Right ventricle myocardium superior (tissue), 1 donor: ENCODE measurements at regions not wholly inside any gene's neighbourhood (a gene's known extent, or its start where the extent isn't known, plus 50 kb on each side); places are given as distances from the start of the nearest gene placed in this dataset.

Source experiments
- ATAC-seq: fragments of 200-7000 bp; cut with Tn5 transposase; one replicate; pipeline ENCODE4 v1.9.1; 2020; ENCODE audit warnings: mild to moderate bottlenecking; ENCODE audit not compliant: poor library complexity
- DNase-seq: peaks from one replicate; pipeline ENCODE4 v3.0.0-alpha.2; 2020
- intact Hi-C: fragments of 100-400 bp; cut with DNase I; formaldehyde crosslinking; loops from one replicate; pipeline ENCODE4 v1.11.2; 2022
- donor health status: DM: no; HTN: yes; CAD: no; lungs with severe emphysema.

DNA sequence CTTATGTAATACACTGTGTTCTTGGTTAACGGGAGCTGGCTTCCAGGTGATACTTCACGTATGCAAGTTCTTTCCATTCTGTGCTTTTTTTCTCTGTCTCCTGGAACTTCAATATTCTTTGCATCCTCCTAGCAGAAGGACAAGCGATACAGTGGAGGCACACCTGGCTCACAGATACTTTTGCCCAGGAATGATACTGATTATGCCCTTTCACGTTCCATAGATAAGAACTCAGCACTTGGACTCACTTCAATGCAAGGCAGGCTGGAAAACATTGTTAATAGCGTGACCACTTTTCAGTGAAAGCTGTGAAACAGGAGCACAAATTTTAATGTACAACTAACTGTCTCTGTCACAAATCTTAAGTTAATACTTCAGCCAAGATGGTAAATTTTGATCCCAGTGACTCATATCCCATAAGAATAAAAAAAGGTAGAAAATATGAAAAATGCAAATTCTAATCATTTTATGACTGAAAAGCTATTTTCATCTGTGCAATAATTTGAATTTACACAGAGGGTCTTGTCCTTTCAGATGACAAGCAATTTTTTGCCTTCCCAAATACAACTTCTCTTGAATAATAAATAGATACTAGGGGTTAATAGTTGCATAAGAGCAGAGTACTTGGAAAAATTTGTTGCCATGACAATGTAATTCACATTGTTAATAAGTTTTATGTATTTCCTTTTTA lies 919.0 kb downstream of the GALC start:
- intact Hi-C loops = no loop called here
- DNase-seq (no peak), ATAC-seq (no peak)

GRCh38 chr14:87067591-87067990 lies 925.4 kb downstream of the GALC start:
- DNase-seq (no peak), ATAC-seq (no peak)
- intact Hi-C loops = no loop called here

DNA sequence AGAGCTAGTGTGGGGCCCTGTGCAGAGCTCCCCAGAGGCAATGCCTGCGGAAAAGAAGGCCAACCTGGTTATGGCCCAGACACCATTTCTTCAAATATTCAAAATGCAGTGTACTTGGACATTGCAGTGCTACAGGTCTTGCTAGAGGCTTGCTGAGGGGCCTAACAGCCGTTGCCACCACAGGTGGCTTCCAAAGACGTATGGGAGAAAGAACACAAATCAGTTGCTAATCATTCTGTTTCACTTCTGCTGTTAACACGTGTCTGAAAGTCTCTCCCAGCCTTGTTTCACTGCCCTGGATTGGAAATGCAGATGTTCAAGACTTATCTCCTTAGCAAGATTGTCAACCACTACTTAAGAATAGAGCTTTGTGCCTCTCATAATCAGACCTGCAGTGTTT lies 925.9 kb downstream of the GALC start:
- no peak for DNase-seq
- ATAC-seq = no peak
- intact Hi-C loops = no loop called here

DNA sequence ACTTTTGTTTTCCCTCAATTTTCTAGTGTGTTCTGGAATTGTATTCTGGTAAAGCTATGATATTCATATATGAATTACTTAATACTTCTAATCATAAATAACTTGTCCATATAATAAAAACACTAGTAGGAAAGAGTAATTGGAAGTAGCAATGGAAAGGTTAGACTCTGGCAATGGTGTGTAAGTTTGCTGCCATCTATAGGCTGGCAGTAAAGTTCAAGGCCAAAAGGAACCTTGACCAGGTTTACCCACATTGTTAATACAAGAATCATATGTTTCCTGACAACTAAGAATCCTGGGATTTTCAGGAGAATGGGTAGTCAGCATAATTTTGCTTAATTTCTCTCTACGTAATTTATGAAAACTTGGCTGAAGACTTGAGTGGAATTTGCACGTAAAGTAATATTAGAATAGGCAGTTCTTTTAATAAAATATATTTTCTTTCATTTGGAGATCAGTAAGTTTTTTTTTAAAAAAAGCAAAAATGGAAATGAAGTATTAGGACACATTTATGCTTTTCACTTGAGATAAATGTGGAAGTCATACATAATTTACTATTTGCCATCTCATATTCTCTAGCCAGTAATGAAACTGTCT lies 926.7 kb downstream of the GALC start:
- ATAC-seq (no peak), DNase-seq (no peak)
- intact Hi-C loops = no loop called here

- intact Hi-C loops = no loop called here
- DNase-seq (no peak), ATAC-seq (no peak)
These were observed 927.6 kb downstream of the GALC start for GRCh38 chr14:87065366-87065765.

- intact Hi-C loops = no loop called here
- DNase-seq (no peak), ATAC-seq (no peak)
These were observed 929.8 kb downstream of the GALC start for GRCh38 chr14:87063181-87063580.

DNA sequence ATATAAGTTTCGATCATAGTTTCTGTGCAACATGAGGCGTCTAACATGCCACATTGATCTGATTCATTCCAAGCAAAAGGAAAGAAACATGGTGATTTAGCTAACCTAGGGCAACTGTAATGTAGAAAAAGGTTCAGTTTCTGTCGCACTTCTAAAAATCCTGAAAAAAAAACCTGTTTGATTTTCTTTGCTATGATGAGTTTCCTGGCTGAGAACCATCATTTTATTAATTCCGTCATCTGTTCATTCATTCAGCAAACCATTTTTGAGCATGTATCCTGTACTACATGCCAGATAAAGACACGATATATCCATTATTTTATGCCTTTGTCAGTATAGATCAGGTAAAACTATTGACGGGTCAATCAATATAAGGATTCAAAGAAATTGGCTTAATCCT lies 932.6 kb downstream of the GALC start:
- ATAC-seq (no peak), DNase-seq (no peak)
- intact Hi-C loops = no loop called here

DNA sequence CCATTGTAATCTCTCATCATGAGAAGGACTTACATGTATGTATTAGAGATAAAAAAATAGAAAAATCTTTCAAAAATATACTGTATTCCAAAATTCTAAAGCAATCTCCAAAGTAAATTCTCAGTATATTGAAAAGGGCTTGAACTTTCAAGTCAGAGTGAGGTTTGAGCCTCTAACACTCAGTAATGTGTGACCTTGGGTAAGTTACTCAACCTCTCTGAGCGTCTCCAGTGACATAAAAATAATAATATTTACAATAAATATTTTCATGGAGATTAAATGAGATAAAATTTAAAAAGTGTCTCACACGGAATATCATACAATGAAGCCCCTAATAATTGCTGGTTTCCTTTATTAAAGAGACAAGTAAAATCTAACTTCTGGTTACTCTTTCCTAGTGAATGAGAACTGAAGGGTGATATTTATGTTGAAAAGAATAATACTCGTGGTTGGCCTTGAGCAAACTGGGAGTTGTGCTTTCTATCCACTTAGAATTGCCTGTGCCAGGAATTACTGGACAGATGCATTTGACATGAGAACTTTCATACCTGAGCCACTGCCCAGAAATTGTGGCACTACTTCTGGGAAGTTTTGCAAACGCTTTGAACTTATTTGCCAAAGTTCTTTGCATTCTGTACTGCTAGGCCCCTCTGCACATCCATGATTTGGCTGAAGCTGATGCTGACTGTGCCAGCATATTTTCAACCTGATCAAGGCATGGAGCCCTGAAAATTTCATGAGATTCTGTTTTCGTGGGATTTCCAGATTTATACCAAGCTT lies 933.7 kb downstream of the GALC start:
- DNase-seq (no peak), ATAC-seq (no peak)
- intact Hi-C loops = no loop called here

DNA sequence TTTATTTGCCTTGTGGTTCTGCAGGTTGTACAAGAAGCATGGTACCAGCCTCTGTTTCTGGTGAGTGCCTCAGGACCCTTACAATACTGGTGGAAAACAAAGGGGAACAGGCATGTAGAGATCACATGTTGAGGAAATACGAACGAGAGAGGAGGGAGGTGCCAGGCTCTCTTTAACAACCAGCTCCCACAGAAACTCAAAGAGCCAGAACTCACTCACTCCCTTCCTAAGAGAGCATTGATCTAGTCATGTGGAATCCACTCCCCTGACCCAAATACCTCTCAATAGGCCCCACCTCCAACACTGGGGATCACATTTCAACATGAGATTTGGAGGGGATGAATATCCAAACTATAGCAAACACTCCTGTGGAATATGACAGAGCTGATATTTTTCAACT lies 938.0 kb downstream of the GALC start:
- ATAC-seq (no peak), DNase-seq (no peak)
- intact Hi-C loops = no loop called here

GRCh38 chr14:87052646-87053225 lies 940.2 kb downstream of the GALC start:
- no peak for DNase-seq
- ATAC-seq = no peak
- intact Hi-C loops = no loop called here

DNA sequence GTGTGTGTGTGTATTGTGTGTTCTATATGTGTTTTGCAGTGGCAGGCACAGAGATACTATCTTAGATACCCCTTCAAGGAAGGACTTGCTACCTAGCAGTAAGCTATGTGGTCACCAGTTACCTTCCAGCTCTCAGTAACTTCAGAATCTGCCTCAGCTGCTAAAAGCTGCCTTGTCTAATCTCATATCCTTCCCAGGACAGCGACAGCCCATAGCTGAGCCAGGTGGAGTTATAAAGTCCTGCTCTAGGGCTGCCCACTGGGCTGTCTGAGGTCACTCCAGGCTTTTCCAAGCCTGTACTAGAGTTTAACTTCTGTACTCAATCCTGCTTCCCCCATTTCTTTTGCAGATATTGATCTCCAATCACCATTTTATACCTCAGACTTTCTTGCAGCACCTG lies 942.6 kb downstream of the GALC start:
- ATAC-seq = no peak
- intact Hi-C loops = no loop called here
- DNase-seq = no peak

- ATAC-seq (no peak), DNase-seq (no peak)
- intact Hi-C loops = no loop called here
These were observed 943.0 kb downstream of the GALC start for GRCh38 chr14:87049950-87050349.

DNA sequence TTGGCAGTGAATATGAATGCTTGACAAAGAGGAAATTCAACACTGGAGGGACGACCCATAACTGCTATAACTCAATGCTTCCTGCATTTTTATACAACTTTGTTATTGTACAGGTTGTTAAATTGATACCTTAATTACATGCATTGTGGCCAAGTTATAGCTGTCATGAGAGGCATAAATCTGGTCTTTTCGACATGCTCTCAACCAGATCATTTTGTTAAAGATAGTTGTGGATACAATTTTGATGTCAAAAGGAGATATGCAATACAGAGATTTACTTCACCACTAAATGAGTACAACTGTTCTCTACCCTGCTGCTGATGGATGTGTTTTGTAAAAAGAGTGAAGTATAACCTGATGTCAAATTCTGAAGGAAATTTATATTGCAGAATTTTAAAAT lies 946.0 kb downstream of the GALC start:
- ATAC-seq (no peak), DNase-seq (no peak)
- intact Hi-C loops = no loop called here

DNA sequence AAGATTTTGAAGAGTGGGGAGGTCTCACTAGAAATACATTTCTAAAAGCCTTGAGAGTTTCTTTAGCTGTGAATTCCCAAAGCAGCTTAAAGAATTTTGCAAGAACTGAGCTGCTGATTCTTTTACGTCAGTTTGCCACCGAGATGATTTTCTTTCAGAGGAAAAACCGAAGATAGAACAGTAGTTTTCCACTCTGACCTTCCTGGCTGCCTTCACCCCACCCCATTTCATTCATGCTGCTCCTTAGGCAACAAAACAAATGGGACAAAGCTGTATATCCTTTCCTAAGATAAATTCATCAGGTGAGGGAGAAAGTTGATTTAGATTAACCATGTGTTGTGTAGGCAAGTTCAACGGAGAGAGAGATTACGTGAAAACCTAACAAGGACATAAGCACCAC lies 947.0 kb downstream of the GALC start:
- no peak for ATAC-seq
- no peak for DNase-seq
- intact Hi-C loops = no loop called here

- ATAC-seq (no peak), DNase-seq (no peak)
- intact Hi-C loops = no loop called here
These were observed 947.7 kb downstream of the GALC start for GRCh38 chr14:87045246-87045645.

- intact Hi-C loops = no loop called here
- DNase-seq (no peak), ATAC-seq (no peak)
These were observed 948.2 kb downstream of the GALC start for GRCh38 chr14:87044807-87045206.

- intact Hi-C loops = no loop called here
- ATAC-seq (no peak), DNase-seq (no peak)
These were observed 949.2 kb downstream of the GALC start for GRCh38 chr14:87043667-87044200.

DNA sequence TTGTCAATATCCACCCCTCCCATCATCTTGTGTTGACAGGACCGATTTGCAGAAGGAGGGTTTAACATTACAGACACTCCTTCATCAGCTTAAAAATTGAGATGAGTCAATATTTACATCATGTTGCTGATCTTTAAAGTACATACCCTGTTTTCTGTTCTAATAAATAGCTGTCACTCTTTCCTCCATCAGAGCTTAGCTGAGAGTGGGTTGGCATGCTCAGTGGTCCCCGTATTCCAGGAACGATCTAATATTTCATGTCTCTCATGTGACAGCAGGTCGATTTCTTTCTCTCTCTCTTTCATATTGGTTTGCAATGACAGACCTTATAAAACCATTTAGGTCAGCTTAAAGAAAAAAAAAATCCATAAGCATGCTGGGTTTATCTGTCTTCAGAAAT lies 950.6 kb downstream of the GALC start:
- no peak for ATAC-seq
- intact Hi-C loops = no loop called here
- no peak for DNase-seq

DNA sequence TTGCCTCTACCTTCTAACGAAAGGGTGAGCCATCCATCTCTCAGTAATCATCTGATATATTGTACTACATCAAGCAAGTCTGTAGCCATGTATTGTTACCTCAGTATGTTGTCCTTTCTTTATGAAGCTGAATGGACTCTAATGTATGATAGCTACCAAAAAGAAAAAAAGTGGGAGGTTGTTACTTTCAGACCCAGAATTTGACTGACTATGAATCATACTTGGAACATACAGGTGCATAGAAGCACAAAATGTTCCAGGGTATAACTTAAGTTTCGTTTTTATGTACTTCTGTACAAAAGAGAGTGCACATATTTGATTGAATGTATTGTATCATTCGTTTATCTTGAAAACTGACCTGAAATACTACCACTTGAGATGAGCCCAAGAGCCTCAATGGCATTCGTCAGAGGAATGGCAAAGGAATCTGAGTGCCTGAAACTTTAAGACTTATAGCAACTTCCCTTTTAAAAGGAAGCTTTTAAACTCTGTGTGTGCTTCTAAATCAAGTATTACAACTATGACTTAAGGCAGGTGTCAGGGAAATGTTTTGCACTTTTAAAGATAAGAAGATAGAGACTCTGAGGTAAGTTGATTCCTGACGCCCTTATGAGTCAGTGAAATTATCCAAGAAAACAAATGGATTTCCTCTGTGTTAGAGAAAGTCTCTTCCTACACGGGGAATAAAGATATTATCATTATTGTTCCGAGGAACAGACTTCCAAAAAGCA lies 951.5 kb downstream of the GALC start:
- no peak for DNase-seq
- intact Hi-C loops = no loop called here
- no peak for ATAC-seq
